ENCODE measurements at regions not wholly inside any gene's neighbourhood (a gene's known extent, or its start where the extent isn't known, plus 50 kb on each side); places are given as distances from the start of the nearest gene placed in this dataset.
"Not testable (repeated sequence)": the region's sequence is repeated elsewhere in the genome, so short reads cannot be mapped to it uniquely, and the experiment has no call there.

DNA sequence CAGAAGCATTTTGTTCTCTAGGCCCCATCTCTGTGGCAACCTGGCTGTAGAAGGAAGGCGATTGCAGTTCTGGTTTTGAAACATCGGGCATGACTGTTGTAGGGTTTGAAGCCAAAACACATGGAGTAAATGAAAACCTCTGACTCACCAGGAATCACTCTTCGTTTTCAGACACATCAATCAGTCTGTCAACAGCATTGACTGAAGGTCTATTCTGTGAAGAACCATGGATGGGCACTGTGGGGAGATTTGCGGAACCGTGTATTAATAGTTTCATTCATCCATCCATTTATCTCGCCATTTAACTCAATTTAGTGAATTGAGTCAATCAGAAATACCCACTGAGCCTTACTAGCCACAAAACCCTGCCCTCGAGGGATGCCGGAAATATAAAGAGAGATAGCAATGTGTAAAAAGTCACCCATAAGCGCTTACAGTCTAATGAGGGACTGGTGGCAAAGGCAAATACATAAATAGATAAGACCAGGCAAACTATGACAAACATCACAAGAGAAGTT, 364.6 kb upstream of the PROX1 start:
- H3K9me1 ChIP-seq (ENCODE audit: control insufficient read depth, extremely low read depth, insufficient read depth, low read length), result no peaks in the 10 kb centered on the region
- DNase-seq (ENCODE audit: low read depth, low spot score) (no peak), FAIRE-seq (no peak)
- H2AFZ ChIP-seq (ENCODE audit: control insufficient read depth, low read length), result no peak overlapping the region
- H3K4me2 ChIP-seq (ENCODE audit: control insufficient read depth, extremely low read depth, insufficient read depth, low read depth, low read length), result no peak overlapping the region
- H3K79me2 ChIP-seq (ENCODE audit: control insufficient read depth, insufficient read depth, low read length), result no peaks in the 10 kb centered on the region
- H3K36me3 ChIP-seq (ENCODE audit: control insufficient read depth in 2 of 2, extremely low read depth in 1 of 2, insufficient read depth in 2 of 2, low read length in 2 of 2), result no peaks in the 10 kb centered on the region
- H3K9ac ChIP-seq (ENCODE audit: control insufficient read depth, extremely low read depth, insufficient read depth, low read length), result no peak overlapping the region
- H3K4me1 ChIP-seq (ENCODE audit: control insufficient read depth, extremely low read depth, insufficient read depth, low read length), result no peaks in the 10 kb centered on the region
- dilution Hi-C loops (cut with MboI; ENCODE audit: extremely low pct_ligation_motif_present, low sequenced_read_pairs), result no loop called here
- no peak overlapping the region for H3K27ac ChIP-seq (ENCODE audit: control insufficient read depth, insufficient read depth, low read length)
- no peak for TF ChIP-seq EZH2 (IDR thresholded peaks at IDR 0.05; ENCODE audit: low read length)
- TF ChIP-seq, protein P1, sequence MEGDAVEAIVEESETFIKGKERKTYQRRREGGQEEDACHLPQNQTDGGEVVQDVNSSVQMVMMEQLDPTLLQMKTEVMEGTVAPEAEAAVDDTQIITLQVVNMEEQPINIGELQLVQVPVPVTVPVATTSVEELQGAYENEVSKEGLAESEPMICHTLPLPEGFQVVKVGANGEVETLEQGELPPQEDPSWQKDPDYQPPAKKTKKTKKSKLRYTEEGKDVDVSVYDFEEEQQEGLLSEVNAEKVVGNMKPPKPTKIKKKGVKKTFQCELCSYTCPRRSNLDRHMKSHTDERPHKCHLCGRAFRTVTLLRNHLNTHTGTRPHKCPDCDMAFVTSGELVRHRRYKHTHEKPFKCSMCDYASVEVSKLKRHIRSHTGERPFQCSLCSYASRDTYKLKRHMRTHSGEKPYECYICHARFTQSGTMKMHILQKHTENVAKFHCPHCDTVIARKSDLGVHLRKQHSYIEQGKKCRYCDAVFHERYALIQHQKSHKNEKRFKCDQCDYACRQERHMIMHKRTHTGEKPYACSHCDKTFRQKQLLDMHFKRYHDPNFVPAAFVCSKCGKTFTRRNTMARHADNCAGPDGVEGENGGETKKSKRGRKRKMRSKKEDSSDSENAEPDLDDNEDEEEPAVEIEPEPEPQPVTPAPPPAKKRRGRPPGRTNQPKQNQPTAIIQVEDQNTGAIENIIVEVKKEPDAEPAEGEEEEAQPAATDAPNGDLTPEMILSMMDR (optimal IDR thresholded peaks at IDR 0.05 in 1 of 3, IDR thresholded peaks at IDR 0.05 in 1 of 3, conservative IDR thresholded peaks at IDR 0.05 in 1 of 3; ENCODE audit: extremely low read depth in 1 of 3, insufficient read depth in 2 of 3, low read length in 3 of 3), result no peak
- H3K27me3 ChIP-seq (ENCODE audit: control insufficient read depth, extremely low read depth, insufficient read depth, low read length), result no peaks in the 10 kb centered on the region
- H3K9me3 ChIP-seq (ENCODE audit: control insufficient read depth, low read depth, low read length), result no peaks in the 10 kb centered on the region
- no peaks in the 10 kb centered on the region for H4K20me1 ChIP-seq (ENCODE audit: control insufficient read depth, extremely low read depth, insufficient read depth, low read length)
- H3K4me3 ChIP-seq (ENCODE audit: control insufficient read depth in 2 of 3, extremely low read depth in 1 of 3, insufficient read depth in 2 of 3, low read depth in 1 of 3, low read length in 3 of 3), result no peak overlapping the region

DNA sequence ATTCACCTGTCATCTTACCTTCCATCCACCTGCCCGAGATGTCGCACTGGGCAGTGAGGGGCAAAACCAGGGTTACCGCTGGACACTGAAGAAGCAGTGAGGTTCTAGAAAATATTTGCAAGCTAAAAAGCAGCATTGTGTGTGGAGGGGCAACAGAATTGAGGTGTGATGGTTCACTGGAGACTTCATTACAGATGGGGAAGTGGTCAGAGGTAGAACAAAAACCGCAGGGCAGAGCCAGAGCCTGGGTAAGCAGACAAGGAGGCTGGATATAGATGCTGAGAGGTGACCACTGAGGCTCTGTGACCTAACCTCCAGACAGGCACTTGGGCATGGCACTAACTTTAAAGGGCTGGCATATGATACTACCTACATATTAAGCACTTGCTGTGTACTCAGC, 363.9 kb upstream of the PROX1 start:
- TF ChIP-seq, protein P1 (optimal IDR thresholded peaks at IDR 0.05 in 1 of 3, IDR thresholded peaks at IDR 0.05 in 1 of 3, conservative IDR thresholded peaks at IDR 0.05 in 1 of 3; ENCODE audit: extremely low read depth in 1 of 3, insufficient read depth in 2 of 3, low read length in 3 of 3), result no peak
- TF ChIP-seq EZH2 (IDR thresholded peaks at IDR 0.05; ENCODE audit: low read length), result no peak
- dilution Hi-C loops (cut with MboI; ENCODE audit: extremely low pct_ligation_motif_present, low sequenced_read_pairs), result no loop called here
- Histone ChIP-seq H3K4me2 (ENCODE audit: control insufficient read depth, extremely low read depth, insufficient read depth, low read depth, low read length) (no peak overlapping the region), H4K20me1 (ENCODE audit: control insufficient read depth, extremely low read depth, insufficient read depth, low read length) (no peaks in the 10 kb centered on the region), H3K36me3 (ENCODE audit: control insufficient read depth in 2 of 2, extremely low read depth in 1 of 2, insufficient read depth in 2 of 2, low read length in 2 of 2) (no peaks in the 10 kb centered on the region), H3K9me1 (ENCODE audit: control insufficient read depth, extremely low read depth, insufficient read depth, low read length) (no peaks in the 10 kb centered on the region), H3K27me3 (ENCODE audit: control insufficient read depth, extremely low read depth, insufficient read depth, low read length) (no peaks in the 10 kb centered on the region), H3K9me3 (ENCODE audit: control insufficient read depth, low read depth, low read length) (no peaks in the 10 kb centered on the region), H3K9ac (ENCODE audit: control insufficient read depth, extremely low read depth, insufficient read depth, low read length) (no peak overlapping the region), H3K4me1 (ENCODE audit: control insufficient read depth, extremely low read depth, insufficient read depth, low read length) (no peaks in the 10 kb centered on the region), H3K4me3 (ENCODE audit: control insufficient read depth in 2 of 3, extremely low read depth in 1 of 3, insufficient read depth in 2 of 3, low read depth in 1 of 3, low read length in 3 of 3) (no peak overlapping the region), H3K79me2 (ENCODE audit: control insufficient read depth, insufficient read depth, low read length) (no peaks in the 10 kb centered on the region), H3K27ac (ENCODE audit: control insufficient read depth, insufficient read depth, low read length) (no peak overlapping the region), H2AFZ (ENCODE audit: control insufficient read depth, low read length) (no peak overlapping the region)
- DNase-seq (ENCODE audit: low read depth, low spot score) (no peak), FAIRE-seq (no peak)

DNA sequence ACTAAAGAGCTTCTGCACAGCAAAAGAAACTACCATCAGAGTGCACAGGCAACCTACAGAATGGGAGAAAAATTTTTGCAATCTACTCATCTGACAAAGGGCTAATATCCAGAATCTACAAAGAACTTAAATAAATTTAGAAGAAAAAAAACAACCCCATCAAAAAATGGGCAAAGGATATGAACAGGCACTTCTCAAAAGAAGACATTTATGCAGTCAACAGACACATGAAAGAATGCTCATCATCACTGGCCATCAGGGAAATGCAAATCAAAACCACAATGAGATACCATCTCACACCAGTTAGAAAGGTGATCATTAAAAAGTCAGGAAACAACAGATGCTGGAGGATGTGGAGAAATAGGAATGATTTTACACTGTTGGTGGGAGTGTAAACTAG, 351.0 kb upstream of the PROX1 start:
- H2AFZ ChIP-seq (ENCODE audit: control insufficient read depth, low read length); H3K9ac ChIP-seq (ENCODE audit: control insufficient read depth, extremely low read depth, insufficient read depth, low read length); H3K4me3 ChIP-seq (ENCODE audit: control insufficient read depth in 2 of 3, extremely low read depth in 1 of 3, insufficient read depth in 2 of 3, low read depth in 1 of 3, low read length in 3 of 3); H3K36me3 ChIP-seq (ENCODE audit: control insufficient read depth in 2 of 2, extremely low read depth in 1 of 2, insufficient read depth in 2 of 2, low read length in 2 of 2); H3K27me3 ChIP-seq (ENCODE audit: control insufficient read depth, extremely low read depth, insufficient read depth, low read length); DNase-seq (ENCODE audit: low read depth, low spot score); H3K4me2 ChIP-seq (ENCODE audit: control insufficient read depth, extremely low read depth, insufficient read depth, low read depth, low read length); H3K9me3 ChIP-seq (ENCODE audit: control insufficient read depth, low read depth, low read length); H3K79me2 ChIP-seq (ENCODE audit: control insufficient read depth, insufficient read depth, low read length); H3K27ac ChIP-seq (ENCODE audit: control insufficient read depth, insufficient read depth, low read length); FAIRE-seq; H4K20me1 ChIP-seq (ENCODE audit: control insufficient read depth, extremely low read depth, insufficient read depth, low read length); H3K9me1 ChIP-seq (ENCODE audit: control insufficient read depth, extremely low read depth, insufficient read depth, low read length); dilution Hi-C loops (cut with MboI; ENCODE audit: extremely low pct_ligation_motif_present, low sequenced_read_pairs); H3K4me1 ChIP-seq (ENCODE audit: control insufficient read depth, extremely low read depth, insufficient read depth, low read length): not testable (repeated sequence)
